Occipital lobe (tissue), 2 donors: ENCODE measurements at regions not wholly inside any gene's neighbourhood (a gene's known extent, or its start where the extent isn't known, plus 50 kb on each side); places are given as distances from the start of the nearest gene placed in this dataset. TPM values are rescaled to one million over a fixed set of nuclear protein-coding genes. Genes with fewer than 3 reads are reported as not detected.

ENCODE experiments used
- DNase-seq: peaks from one replicate; lab custom pipeline; 2025; lab: John Stamatoyannopoulos, UW
- small RNA-seq: library from RNA; depleted of rRNA; stranded (forward); fragments of <200 nt; gene quantifications from one replicate; pipeline ENCODE3, GENCODE V24; 2014

GRCh38 chr15:47607695-47608094, 109.6 kb upstream of the SEMA6D start:
- DNase-seq, result no peak

GRCh38 chr15:47609693-47610092, 107.6 kb upstream of the SEMA6D start:
- no peak for DNase-seq

GRCh38 chr15:47610736-47611135, 106.6 kb upstream of the SEMA6D start:
- DNase-seq, result no peak

GRCh38 chr15:47614360-47615011, 102.8 kb upstream of the SEMA6D start:
- DNase-seq, result no peak

GRCh38 chr15:47616876-47617275, 100.4 kb upstream of the SEMA6D start:
- DNase-seq, result no peak

- no peak for DNase-seq
Observed at GRCh38 chr15:47618241-47618640, 99.1 kb upstream of the SEMA6D start.

- DNase-seq, result no peak
Observed at GRCh38 chr15:47620960-47621681, 96.2 kb upstream of the SEMA6D start.

GRCh38 chr15:47622055-47622454, 95.2 kb upstream of the SEMA6D start:
- no peak for DNase-seq

- no peak for DNase-seq
Observed at GRCh38 chr15:47624503-47624902, 92.8 kb upstream of the SEMA6D start.

- no peak for DNase-seq
Observed at GRCh38 chr15:47639042-47639441, 78.3 kb upstream of the SEMA6D start.

- DNase-seq, result no peak
Observed at GRCh38 chr15:47640079-47640478, 77.2 kb upstream of the SEMA6D start.

GRCh38 chr15:47640901-47641300, 76.4 kb upstream of the SEMA6D start:
- no peak for DNase-seq

- DNase-seq, result no peak
Observed at GRCh38 chr15:47644722-47645121, 72.6 kb upstream of the SEMA6D start.

GRCh38 chr15:47650564-47650963, 66.7 kb upstream of the SEMA6D start:
- no peak for DNase-seq

- DNase-seq, result no peak
Observed at GRCh38 chr15:47652328-47652727, 65.0 kb upstream of the SEMA6D start.

GRCh38 chr15:47652844-47653243, 64.5 kb upstream of the SEMA6D start:
- no peak for DNase-seq

GRCh38 chr15:47661661-47662180, 55.6 kb upstream of the SEMA6D start:
- DNase-seq, result no peak

GRCh38 chr15:47663101-47663500, 54.2 kb upstream of the SEMA6D start:
- DNase-seq, result no peak

Small RNA genes lying in the stretch of these regions (small RNA-seq; reads per million reads assigned to genes)
- gene MTND5P40 (not detected), gene RF01182 (not detected), gene RN7SKP139 (not detected), gene RNU6-1014P (not detected)
